Osteoblast (primary cell): ENCODE measurements at regions not wholly inside any gene's neighbourhood (a gene's known extent, or its start where the extent isn't known, plus 50 kb on each side); places are given as distances from the start of the nearest gene placed in this dataset.
"Not testable (repeated sequence)": the region's sequence is repeated elsewhere in the genome, so short reads cannot be mapped to it uniquely, and the experiment has no call there.

Experiments
- DNase-seq: peaks from one replicate; pipeline ENCODE4 v3.0.0; 2011; ENCODE audit warnings: low spot score, mixed read lengths; ENCODE audit not compliant: insufficient read length; ENCODE audit errors: missing footprints
- H2AFZ ChIP-seq: 2 replicates; pipeline ENCODE4 v1.6.0; 2011; ENCODE audit warnings: mild to moderate bottlenecking, low read length
- H3K27ac ChIP-seq: 2 replicates; pipeline ENCODE4 v1.5.1; 2011; ENCODE audit warnings: mild to moderate bottlenecking, low read depth, low read length, moderate library complexity
- H3K27me3 ChIP-seq: 2 replicates; pipeline ENCODE4 v1.6.0; 2012; ENCODE audit warnings: mild to moderate bottlenecking, control low read depth, inconsistent platforms, low read length, moderate library complexity; ENCODE audit not compliant: insufficient read depth
- H3K36me3 ChIP-seq: 2 replicates; pipeline ENCODE4 v1.5.1; 2011; ENCODE audit warnings: mild to moderate bottlenecking, low read length, control low read depth, moderate library complexity; ENCODE audit not compliant: insufficient read depth
- H3K4me1 ChIP-seq: 2 replicates; pipeline ENCODE4 v1.5.1; 2011; ENCODE audit warnings: mild to moderate bottlenecking, low read length, control low read depth, moderate library complexity; ENCODE audit not compliant: insufficient read depth
- H3K4me2 ChIP-seq: 2 replicates; pipeline ENCODE4 v1.6.0; 2011; ENCODE audit warnings: mild to moderate bottlenecking, low read length; ENCODE audit not compliant: insufficient read depth
- H3K4me3 ChIP-seq: fragments of 200-600 bp; sonication (generic); 3 replicates; pipeline ENCODE4 v1.5.1; 2012; ENCODE audit warnings: mild to moderate bottlenecking, low read length, inconsistent platforms; ENCODE audit not compliant: insufficient read depth
- H3K79me2 ChIP-seq: 2 replicates; pipeline ENCODE4 v1.6.0; 2012; ENCODE audit warnings: mild to moderate bottlenecking, low read length, control low read depth, inconsistent platforms; ENCODE audit not compliant: insufficient read depth
- H3K9me3 ChIP-seq: 2 replicates; pipeline ENCODE4 v1.5.1; 2011; ENCODE audit warnings: low read depth, low read length, control low read depth
- H4K20me1 ChIP-seq: 2 replicates; pipeline ENCODE4 v1.6.0; 2012; ENCODE audit warnings: mild to moderate bottlenecking, low read length, control low read depth; ENCODE audit not compliant: insufficient read depth

DNA sequence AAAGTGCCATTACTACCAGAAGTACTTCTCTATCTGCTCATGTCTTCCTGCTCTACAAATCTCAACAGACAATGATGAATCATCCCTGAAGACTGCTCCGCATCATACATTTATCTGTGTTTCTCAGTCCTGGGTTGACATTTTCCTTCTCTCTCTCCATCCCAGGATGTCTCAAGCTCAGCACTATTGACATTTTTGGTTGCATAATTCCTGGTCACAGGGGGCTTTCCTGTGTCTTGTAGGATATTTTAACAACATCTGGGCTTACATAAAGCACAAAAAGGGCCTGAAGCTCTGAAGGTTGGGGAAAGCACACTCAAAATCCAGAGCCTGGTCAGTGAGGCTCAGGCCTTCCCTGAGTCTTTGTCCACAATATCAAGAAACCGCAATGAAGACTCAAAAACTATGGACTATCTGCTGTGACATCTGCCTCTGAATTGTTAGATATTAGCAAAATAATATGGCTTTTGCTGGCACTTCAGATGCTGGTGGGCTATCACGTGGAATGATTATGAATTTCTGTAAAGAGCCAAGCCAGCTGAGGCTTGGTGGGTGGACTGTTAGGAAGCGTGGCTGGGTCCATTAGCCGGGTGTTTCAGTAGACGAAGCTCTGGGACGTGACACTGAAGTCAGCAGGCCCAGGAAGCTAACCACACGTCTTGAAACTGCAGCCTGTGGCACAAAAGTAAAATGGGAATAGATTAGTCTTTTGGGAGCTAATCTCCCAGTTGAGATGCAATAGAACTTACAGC is 780.2 kb upstream of the TPTE start:
- H3K9me3 ChIP-seq = peaks cover 21% of the 10 kb centered on the region
- H2AFZ ChIP-seq, H3K36me3 ChIP-seq, H3K79me2 ChIP-seq, H3K27ac ChIP-seq, H3K4me3 ChIP-seq, H3K4me2 ChIP-seq, H3K4me1 ChIP-seq, H4K20me1 ChIP-seq, H3K27me3 ChIP-seq, DNase-seq: not testable (repeated sequence)

DNA sequence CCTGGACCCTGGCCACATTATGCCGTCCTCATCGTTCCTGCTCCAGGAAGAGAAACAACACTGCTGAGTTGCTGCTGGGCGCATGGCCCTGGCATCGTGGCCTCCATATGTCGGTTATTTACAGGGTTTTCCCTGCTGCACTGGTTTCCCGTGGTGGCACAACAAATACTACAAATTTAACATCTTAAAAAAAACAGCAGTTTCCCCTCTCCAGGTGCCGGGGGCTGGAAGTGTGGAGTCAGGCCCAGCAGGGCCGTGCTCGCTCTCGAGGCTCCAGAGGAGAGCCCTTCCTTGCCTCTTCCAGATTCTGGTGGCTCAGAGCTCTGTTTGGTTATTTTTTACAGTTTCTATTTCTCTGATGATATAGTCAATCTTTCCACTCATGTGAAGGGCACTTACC is 777.8 kb upstream of the TPTE start:
- not testable (repeated sequence) for H4K20me1 ChIP-seq, H3K36me3 ChIP-seq, H3K27ac ChIP-seq, H3K4me2 ChIP-seq, H3K27me3 ChIP-seq, H3K4me1 ChIP-seq, DNase-seq, H3K79me2 ChIP-seq, H3K4me3 ChIP-seq, H2AFZ ChIP-seq
- H3K9me3 ChIP-seq = peaks cover 14% of the 10 kb centered on the region

DNA sequence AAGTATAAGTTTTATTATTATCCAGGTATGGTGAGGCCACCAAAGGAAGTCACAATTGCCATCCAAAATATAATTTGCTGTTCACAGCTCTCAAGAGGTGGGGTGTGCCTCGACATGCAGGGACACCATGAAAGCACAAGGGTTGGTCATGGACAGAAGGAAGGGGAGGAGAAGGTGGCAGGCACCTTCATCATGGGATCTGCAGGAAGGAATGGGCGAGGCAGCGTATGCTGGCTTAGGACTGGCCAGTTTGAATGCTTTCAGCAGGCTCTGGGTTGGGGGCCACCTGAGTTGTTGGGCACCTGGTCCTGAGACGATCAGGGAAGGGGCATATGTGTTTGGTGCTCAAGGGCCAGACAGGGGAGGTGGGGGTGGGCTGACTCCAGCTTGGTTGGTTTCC is 777.2 kb upstream of the TPTE start:
- H4K20me1 ChIP-seq, H3K4me1 ChIP-seq, H3K79me2 ChIP-seq, H3K27ac ChIP-seq, DNase-seq, H3K4me2 ChIP-seq, H3K36me3 ChIP-seq, H3K27me3 ChIP-seq, H2AFZ ChIP-seq, H3K4me3 ChIP-seq: not testable (repeated sequence)
- H3K9me3 ChIP-seq = peaks cover 13% of the 10 kb centered on the region

DNA sequence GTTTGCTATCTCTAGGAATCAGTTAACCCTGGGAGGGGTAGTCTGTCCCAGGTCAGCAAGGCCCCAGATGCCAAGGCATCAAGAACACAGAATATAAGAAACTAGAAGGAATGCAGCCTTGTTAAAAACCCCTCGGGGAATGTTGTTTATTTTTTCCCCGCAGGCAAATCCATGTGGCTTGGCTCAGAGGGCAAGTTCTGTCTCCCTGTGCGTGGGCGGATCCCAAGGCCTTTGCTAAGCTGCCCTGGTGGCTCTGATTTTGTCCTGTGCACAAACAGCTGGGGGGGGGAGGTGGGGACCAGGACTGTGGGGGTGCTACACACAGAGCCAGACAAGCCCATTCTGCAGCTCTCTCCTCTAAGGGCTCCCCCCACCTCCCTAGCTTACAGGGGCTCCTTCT is 776.8 kb upstream of the TPTE start:
- not testable (repeated sequence) for DNase-seq, H3K36me3 ChIP-seq, H2AFZ ChIP-seq, H3K27ac ChIP-seq, H3K4me3 ChIP-seq, H3K4me1 ChIP-seq, H3K4me2 ChIP-seq, H4K20me1 ChIP-seq, H3K79me2 ChIP-seq, H3K27me3 ChIP-seq
- H3K9me3 ChIP-seq = peaks cover 12% of the 10 kb centered on the region

DNA sequence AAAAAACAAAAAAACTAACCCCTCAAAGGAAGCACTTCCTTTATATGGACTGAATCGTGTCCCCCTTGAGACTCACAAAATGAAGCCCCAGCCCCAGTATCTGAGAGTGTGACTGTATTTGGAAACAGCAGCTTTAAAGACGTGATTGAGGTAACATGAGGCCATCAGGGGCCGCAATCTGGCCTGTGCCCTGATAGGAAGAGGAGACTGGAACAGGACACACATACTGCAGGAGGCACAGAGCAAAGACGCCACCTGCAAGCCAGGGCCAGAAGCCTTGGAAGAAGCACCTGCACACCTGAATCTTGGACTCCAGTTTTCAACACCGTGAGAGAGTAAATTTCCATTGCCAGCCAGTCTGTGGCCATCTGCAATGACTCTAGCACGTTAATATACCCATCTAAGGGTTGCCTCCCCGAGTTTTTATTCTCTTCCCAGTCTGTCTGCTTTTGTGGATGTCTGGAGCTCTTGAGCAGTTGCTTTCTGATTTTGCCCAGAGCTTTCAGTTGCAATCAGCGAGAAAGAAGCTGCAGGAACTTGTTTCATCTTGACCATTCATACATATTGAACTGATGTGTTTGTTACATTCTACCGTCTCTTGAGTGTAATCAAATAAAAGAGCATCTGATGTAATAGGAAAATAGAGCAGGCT is 775.8 kb upstream of the TPTE start:
- not testable (repeated sequence) for H3K79me2 ChIP-seq, H3K4me1 ChIP-seq, H3K36me3 ChIP-seq, H4K20me1 ChIP-seq, DNase-seq, H3K4me3 ChIP-seq, H3K27me3 ChIP-seq, H3K4me2 ChIP-seq, H3K27ac ChIP-seq, H2AFZ ChIP-seq
- H3K9me3 ChIP-seq = peaks cover 18% of the 10 kb centered on the region

DNA sequence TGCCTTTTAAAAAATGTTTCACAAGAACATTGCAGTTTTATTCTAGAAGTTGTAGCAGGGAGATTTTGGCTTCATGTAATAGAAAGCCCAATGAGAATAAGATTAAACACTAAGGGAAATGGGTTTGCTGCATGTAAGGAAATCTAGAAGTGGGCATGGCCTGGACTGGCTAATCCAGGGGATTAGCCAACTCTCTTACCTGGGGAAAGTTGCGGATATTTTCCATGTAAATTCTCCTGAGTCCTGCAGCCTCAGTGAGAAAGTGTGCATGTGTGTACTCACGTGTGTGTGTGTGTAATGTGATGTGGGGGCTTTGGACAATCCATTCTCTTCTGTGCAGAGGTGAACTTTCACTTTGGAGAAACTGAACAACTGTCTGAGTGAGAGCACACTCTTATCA is 775.1 kb upstream of the TPTE start:
- not testable (repeated sequence) for DNase-seq, H3K36me3 ChIP-seq, H3K4me3 ChIP-seq, H3K4me2 ChIP-seq, H3K27ac ChIP-seq, H3K79me2 ChIP-seq, H3K4me1 ChIP-seq, H3K27me3 ChIP-seq, H2AFZ ChIP-seq, H4K20me1 ChIP-seq
- H3K9me3 ChIP-seq = peaks cover 23% of the 10 kb centered on the region

DNA sequence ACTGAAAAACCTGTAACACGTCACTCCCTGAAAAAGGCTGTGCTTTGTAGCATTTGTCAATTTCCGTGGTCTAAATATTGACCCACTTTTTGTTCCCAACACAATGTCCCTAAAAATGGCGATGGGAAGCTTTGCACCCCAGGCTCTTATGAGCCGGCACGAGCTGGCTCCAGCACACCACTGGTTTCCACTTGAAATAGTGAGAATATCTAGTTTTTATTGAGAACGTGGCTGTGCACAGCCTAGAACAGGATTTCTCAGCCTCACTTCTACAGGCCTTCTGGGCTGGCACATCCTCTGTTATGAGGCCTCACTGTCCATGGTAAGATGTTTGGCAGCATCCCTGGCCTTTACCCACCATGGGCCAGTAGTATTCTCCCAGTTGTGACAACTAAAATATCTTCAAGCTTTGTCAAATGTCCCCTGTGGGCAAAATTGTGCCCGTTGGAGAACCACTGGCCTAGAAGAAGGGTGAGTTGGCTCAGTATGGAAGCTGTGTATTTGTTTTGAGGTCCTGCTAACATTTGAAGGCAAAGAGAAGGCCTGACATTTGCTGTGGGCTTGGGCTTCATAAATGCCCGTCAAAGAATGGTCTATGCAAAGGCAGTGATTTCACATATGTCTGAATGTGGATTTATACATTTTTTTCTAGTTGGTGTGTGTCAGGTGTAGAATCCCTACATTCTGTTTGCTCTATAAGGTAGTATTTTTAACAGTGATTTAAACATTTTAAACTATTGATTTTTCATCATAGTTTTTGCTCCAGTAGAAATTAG is 774.4 kb upstream of the TPTE start:
- H3K36me3 ChIP-seq, H3K4me3 ChIP-seq, H2AFZ ChIP-seq, H3K27me3 ChIP-seq, DNase-seq, H4K20me1 ChIP-seq, H3K4me1 ChIP-seq, H3K27ac ChIP-seq, H3K79me2 ChIP-seq, H3K4me2 ChIP-seq: not testable (repeated sequence)
- H3K9me3 ChIP-seq = peaks cover 23% of the 10 kb centered on the region

DNA sequence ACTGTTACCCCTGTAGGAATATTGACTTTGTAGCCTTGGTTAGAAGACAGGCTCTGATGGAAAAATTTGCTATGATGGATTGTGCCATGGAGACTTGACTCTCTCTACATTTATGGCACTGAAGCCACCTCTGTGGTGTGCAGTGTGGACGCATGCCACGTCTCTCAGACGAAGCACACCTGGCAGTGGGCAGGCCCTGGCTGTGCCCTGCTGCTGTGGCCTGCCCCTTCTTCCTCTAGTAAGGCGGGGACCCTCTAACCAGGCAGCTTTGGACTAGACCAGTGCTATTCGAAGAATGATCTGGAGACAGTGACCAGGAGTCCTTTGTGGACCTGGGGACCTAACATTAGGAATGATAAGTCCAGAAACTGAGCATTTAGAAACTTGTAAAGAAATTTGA is 773.5 kb upstream of the TPTE start:
- not testable (repeated sequence) for H3K36me3 ChIP-seq, H3K27me3 ChIP-seq, H3K27ac ChIP-seq, H3K4me2 ChIP-seq, H3K4me1 ChIP-seq, H4K20me1 ChIP-seq, H3K4me3 ChIP-seq, DNase-seq, H2AFZ ChIP-seq, H3K79me2 ChIP-seq
- peaks cover 23% of the 10 kb centered on the region for H3K9me3 ChIP-seq
